Keratinocyte (primary cell): ENCODE measurements at regions not wholly inside any gene's neighbourhood (a gene's known extent, or its start where the extent isn't known, plus 50 kb on each side); places are given as distances from the start of the nearest gene placed in this dataset.

Experiments used
- DNase-seq: peaks from one replicate; pipeline ENCODE4 v3.0.0-alpha.2; 2011; ENCODE audit warnings: low read depth, missing footprints, low spot score
- FAIRE-seq: peaks from 2 replicates; lab custom pipeline; 2011; peaks lifted over from hg19 to GRCh38; lab: Jason Lieb, UNC
- H2AFZ ChIP-seq: 2 replicates; pipeline ENCODE4 v1.6.0; 2012; ENCODE audit warnings: low read length, control low read depth, inconsistent platforms; ENCODE audit not compliant: control insufficient read depth
- H3K27ac ChIP-seq: 2 replicates; pipeline ENCODE4 v1.5.1; 2011; ENCODE audit warnings: low read length; ENCODE audit not compliant: control insufficient read depth, insufficient read depth
- H3K27me3 ChIP-seq: 3 replicates; pipeline ENCODE4 v1.6.0; 2011; ENCODE audit warnings: low read length; ENCODE audit not compliant: control insufficient read depth, insufficient read depth; ENCODE audit errors: extremely low read depth
- H3K36me3 ChIP-seq, 2 experiments: 2 replicates in 1 of 2; 3 replicates in 1 of 2; pipeline ENCODE4 v1.5.1; 2011; ENCODE audit warnings: low read length in 2 of 2, mild to moderate bottlenecking in 1 of 2; ENCODE audit not compliant: control insufficient read depth in 2 of 2, insufficient read depth in 2 of 2; ENCODE audit errors: extremely low read depth in 1 of 2
- H3K4me1 ChIP-seq: 3 replicates; pipeline ENCODE4 v1.5.1; 2011; ENCODE audit warnings: low read length; ENCODE audit not compliant: control insufficient read depth, insufficient read depth; ENCODE audit errors: extremely low read depth
- H3K4me2 ChIP-seq: 3 replicates; pipeline ENCODE4 v1.6.0; 2011; ENCODE audit warnings: low read depth, low read length; ENCODE audit not compliant: control insufficient read depth, insufficient read depth; ENCODE audit errors: extremely low read depth
- H3K4me3 ChIP-seq, 3 experiments: fragments of 200-600 bp in 1 of 3; sonication (generic) in 1 of 3; 2 replicates in 2 of 3; 3 replicates in 1 of 3; pipeline ENCODE4 v1.5.1; 2011 to 2016; ENCODE audit warnings: low read length in 3 of 3, mild to moderate bottlenecking in 3 of 3, control low read depth in 2 of 3, inconsistent platforms in 1 of 3, low read depth in 1 of 3, mixed read lengths in 1 of 3, mixed run types in 1 of 3, moderate library complexity in 1 of 3; ENCODE audit not compliant: control insufficient read depth in 2 of 3, insufficient read depth in 2 of 3; ENCODE audit errors: extremely low read depth in 1 of 3
- H3K79me2 ChIP-seq: 2 replicates; pipeline ENCODE4 v1.6.0; 2012; ENCODE audit warnings: low read length; ENCODE audit not compliant: control insufficient read depth, insufficient read depth
- H3K9ac ChIP-seq: 3 replicates; pipeline ENCODE4 v1.6.0; 2011; ENCODE audit warnings: low read length; ENCODE audit not compliant: control insufficient read depth, insufficient read depth; ENCODE audit errors: extremely low read depth
- H3K9me1 ChIP-seq: 3 replicates; pipeline ENCODE4 v1.6.0; 2011; ENCODE audit warnings: low read length; ENCODE audit not compliant: control insufficient read depth, insufficient read depth; ENCODE audit errors: extremely low read depth
- H3K9me3 ChIP-seq: 2 replicates; pipeline ENCODE4 v1.5.1; 2012; ENCODE audit warnings: low read depth, low read length; ENCODE audit not compliant: control insufficient read depth
- H4K20me1 ChIP-seq: 3 replicates; pipeline ENCODE4 v1.6.0; 2011; ENCODE audit warnings: low read length; ENCODE audit not compliant: control insufficient read depth, insufficient read depth; ENCODE audit errors: extremely low read depth
- EZH2 ChIP-seq: IDR thresholded peaks from one replicate; pipeline ENCODE4 v1.6.1; 2012; ENCODE audit warnings: inconsistent platforms, mild to moderate bottlenecking, low read length, moderate library complexity
- dilution Hi-C: fragments of 300-500 bp; cut with MboI; formaldehyde crosslinking; loops from one replicate; pipeline ENCODE4 v1.7.0; 2020; ENCODE audit warnings: low sequenced_read_pairs; ENCODE audit not compliant: extremely low pct_ligation_motif_present
- TF ChIP-seq, protein P1 (sequence below), 3 experiments: IDR thresholded peaks in 1 of 3; conservative IDR thresholded peaks in 1 of 3; optimal IDR thresholded peaks in 1 of 3; 2 replicates in 2 of 3; 3 replicates in 1 of 3; pipeline versions ENCODE3 to v1.5.1; 2011; ENCODE audit warnings: low read length in 3 of 3, mild to moderate bottlenecking in 3 of 3, moderate library complexity in 2 of 3, control low read depth in 1 of 3, inconsistent platforms in 1 of 3; ENCODE audit not compliant: insufficient read depth in 2 of 3; ENCODE audit errors: extremely low read depth in 1 of 3

DNA sequence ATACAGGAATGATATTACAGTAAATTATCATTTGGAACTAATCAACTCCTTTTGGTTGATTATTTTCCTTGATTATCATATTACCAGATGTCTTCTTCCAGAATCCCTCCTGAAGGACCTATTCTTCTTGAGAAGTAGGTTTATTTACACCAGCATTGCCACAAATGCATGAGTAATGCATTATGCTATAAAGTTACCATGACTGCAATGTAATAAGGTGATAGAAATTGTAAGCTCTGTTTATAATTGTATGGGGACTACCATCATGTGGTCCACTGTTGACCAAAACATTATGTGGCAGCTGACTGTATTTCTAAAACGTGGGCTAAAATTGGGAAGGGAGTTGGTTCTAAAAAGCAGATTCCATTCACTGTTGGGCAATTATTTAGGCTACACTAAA lies 602.2 kb downstream of the NYAP2 start:
- H4K20me1 ChIP-seq, result no peaks in the 10 kb centered on the region
- no peaks in the 10 kb centered on the region for H3K9me3 ChIP-seq
- H3K27me3 ChIP-seq, result no peaks in the 10 kb centered on the region
- dilution Hi-C loops, result no loop called here
- TF ChIP-seq EZH2, result no peak
- TF ChIP-seq, protein P1, sequence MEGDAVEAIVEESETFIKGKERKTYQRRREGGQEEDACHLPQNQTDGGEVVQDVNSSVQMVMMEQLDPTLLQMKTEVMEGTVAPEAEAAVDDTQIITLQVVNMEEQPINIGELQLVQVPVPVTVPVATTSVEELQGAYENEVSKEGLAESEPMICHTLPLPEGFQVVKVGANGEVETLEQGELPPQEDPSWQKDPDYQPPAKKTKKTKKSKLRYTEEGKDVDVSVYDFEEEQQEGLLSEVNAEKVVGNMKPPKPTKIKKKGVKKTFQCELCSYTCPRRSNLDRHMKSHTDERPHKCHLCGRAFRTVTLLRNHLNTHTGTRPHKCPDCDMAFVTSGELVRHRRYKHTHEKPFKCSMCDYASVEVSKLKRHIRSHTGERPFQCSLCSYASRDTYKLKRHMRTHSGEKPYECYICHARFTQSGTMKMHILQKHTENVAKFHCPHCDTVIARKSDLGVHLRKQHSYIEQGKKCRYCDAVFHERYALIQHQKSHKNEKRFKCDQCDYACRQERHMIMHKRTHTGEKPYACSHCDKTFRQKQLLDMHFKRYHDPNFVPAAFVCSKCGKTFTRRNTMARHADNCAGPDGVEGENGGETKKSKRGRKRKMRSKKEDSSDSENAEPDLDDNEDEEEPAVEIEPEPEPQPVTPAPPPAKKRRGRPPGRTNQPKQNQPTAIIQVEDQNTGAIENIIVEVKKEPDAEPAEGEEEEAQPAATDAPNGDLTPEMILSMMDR (optimal IDR thresholded peaks at IDR 0.05 in 1 of 3, IDR thresholded peaks at IDR 0.05 in 1 of 3, conservative IDR thresholded peaks at IDR 0.05 in 1 of 3; ENCODE audit: extremely low read depth in 1 of 3, insufficient read depth in 2 of 3, low read length in 3 of 3), result no peak
- H2AFZ ChIP-seq, result no peak overlapping the region
- FAIRE-seq (no peak), DNase-seq (no peak)
- no peak overlapping the region for H3K4me3 ChIP-seq
- no peaks in the 10 kb centered on the region for H3K36me3 ChIP-seq
- no peaks in the 10 kb centered on the region for H3K4me1 ChIP-seq
- no peak overlapping the region for H3K9ac ChIP-seq
- no peaks in the 10 kb centered on the region for H3K9me1 ChIP-seq
- no peak overlapping the region for H3K27ac ChIP-seq
- no peak overlapping the region for H3K4me2 ChIP-seq
- no peaks in the 10 kb centered on the region for H3K79me2 ChIP-seq

DNA sequence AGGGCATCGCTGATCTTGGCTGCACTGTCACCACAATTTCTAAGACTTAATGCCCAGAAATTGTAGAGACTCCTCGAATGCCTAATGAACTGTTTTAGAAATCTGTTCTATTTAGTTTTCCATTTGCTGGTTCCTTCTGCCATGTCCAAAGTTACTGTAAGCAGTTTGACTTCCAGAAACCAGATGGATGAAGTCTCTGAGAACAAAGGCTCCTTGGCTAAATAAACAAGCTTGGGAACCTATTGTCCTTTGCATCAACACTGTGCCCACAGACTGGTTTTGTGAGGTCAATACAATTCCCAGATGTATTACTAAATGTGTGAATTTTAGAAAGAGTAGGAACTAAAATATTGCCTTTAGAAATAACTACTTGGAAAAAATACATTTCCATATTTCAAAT lies 600.2 kb downstream of the NYAP2 start:
- no peaks in the 10 kb centered on the region for H3K36me3 ChIP-seq
- no peaks in the 10 kb centered on the region for H3K4me1 ChIP-seq
- no peak overlapping the region for H3K9ac ChIP-seq
- H3K27ac ChIP-seq, result no peak overlapping the region
- H3K27me3 ChIP-seq, result no peaks in the 10 kb centered on the region
- no peak overlapping the region for H3K4me3 ChIP-seq
- H3K9me3 ChIP-seq, result no peaks in the 10 kb centered on the region
- H3K9me1 ChIP-seq, result no peaks in the 10 kb centered on the region
- H2AFZ ChIP-seq, result no peak overlapping the region
- DNase-seq (no peak), FAIRE-seq (no peak)
- dilution Hi-C loops, result no loop called here
- no peak overlapping the region for H3K4me2 ChIP-seq
- no peaks in the 10 kb centered on the region for H4K20me1 ChIP-seq
- TF ChIP-seq EZH2, result no peak
- TF ChIP-seq, protein P1 (optimal IDR thresholded peaks at IDR 0.05 in 1 of 3, IDR thresholded peaks at IDR 0.05 in 1 of 3, conservative IDR thresholded peaks at IDR 0.05 in 1 of 3; ENCODE audit: extremely low read depth in 1 of 3, insufficient read depth in 2 of 3, low read length in 3 of 3), result no peak
- no peaks in the 10 kb centered on the region for H3K79me2 ChIP-seq
